Uterus (tissue), 3 donors: ENCODE measurements at regions not wholly inside any gene's neighbourhood (a gene's known extent, or its start where the extent isn't known, plus 50 kb on each side); places are given as distances from the start of the nearest gene placed in this dataset.

Source experiments
- DNase-seq, 2 donors: peaks; one replicate each; pipeline ENCODE4 v3.0.0-alpha.2; 2019 to 2020
- H3K27ac ChIP-seq, 2 donors: fragments of 200-600 bp; sonication (generic); 1 replicate in 1 of 2; 2 replicates in 1 of 2; pipeline ENCODE4 v1.5.1; 2016 to 2018
- H3K27me3 ChIP-seq, 2 donors: fragments of 200-600 bp; sonication (generic); one replicate each; pipeline ENCODE4 v1.5.1; 2018 to 2019; ENCODE audit warnings: control low read depth in 1 of 2
- H3K36me3 ChIP-seq, 2 donors: fragments of 200-600 bp; sonication (generic); one replicate each; pipeline ENCODE4 v1.5.1; 2019; ENCODE audit warnings: control low read depth in 1 of 2
- H3K4me1 ChIP-seq, 2 donors: fragments of 200-600 bp; sonication (generic); one replicate each; pipeline ENCODE4 v1.5.1; 2018 to 2019; ENCODE audit warnings: control low read depth in 1 of 2
- H3K4me3 ChIP-seq, 2 donors: fragments of 200-600 bp; sonication (generic); 1 replicate in 1 of 2; 2 replicates in 1 of 2; pipeline ENCODE4 v1.5.1; 2018 to 2019; ENCODE audit warnings: mild to moderate bottlenecking in 1 of 2
- H3K9me3 ChIP-seq, 2 donors: fragments of 200-600 bp; sonication (generic); one replicate each; pipeline ENCODE4 v1.5.1; 2019; ENCODE audit warnings: control low read depth in 1 of 2
- POLR2A ChIP-seq, 2 donors: fragments of 450-650 bp; IDR thresholded peaks; one replicate each; pipeline ENCODE4 v1.6.1; 2016; ENCODE audit warnings: antibody characterized with exemption in 2 of 2, mild to moderate bottlenecking in 1 of 2, moderate library complexity in 1 of 2
- intact Hi-C: fragments of 100-400 bp; cut with DNase I; formaldehyde crosslinking; loops from one replicate; pipeline ENCODE4 v1.15.1; 2023; ENCODE audit warnings: low total_unique reads
- TF ChIP-seq, protein P1 (sequence below), 4 experiments: fragments of 200-600 bp in 2 of 4; fragments of 450-650 bp in 2 of 4; sonication (generic) in 2 of 4; IDR thresholded peaks; one replicate each; pipeline ENCODE4 v1.5.1; 2016 to 2019; ENCODE audit warnings: antibody characterized with exemption in 4 of 4, mild to moderate bottlenecking in 2 of 4, moderate library complexity in 1 of 4
- donor health status: DM: yes; HTN: yes; CAD: no.

DNA sequence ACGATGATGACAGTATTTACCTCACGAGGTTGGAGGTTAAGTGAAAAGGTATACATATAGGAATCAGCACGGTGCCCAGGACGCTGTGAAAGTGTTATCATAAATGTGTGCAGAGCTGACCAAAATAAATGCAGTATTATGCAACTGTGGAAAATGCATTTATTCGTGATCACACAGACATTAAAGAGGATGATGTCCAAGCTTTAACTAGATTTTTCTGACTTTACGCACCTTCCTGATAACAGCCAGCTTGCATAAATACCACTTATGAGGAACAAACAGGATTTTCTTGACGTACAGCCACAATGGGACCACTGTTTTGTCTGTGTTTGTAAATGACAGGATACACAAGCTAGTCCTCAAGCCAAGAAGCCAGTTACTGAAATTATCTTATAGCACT lies 71.4 kb upstream of the ATP10B start:
- TF ChIP-seq POLR2A (IDR thresholded peaks at IDR 0.05): no peak
- TF ChIP-seq, protein P1, sequence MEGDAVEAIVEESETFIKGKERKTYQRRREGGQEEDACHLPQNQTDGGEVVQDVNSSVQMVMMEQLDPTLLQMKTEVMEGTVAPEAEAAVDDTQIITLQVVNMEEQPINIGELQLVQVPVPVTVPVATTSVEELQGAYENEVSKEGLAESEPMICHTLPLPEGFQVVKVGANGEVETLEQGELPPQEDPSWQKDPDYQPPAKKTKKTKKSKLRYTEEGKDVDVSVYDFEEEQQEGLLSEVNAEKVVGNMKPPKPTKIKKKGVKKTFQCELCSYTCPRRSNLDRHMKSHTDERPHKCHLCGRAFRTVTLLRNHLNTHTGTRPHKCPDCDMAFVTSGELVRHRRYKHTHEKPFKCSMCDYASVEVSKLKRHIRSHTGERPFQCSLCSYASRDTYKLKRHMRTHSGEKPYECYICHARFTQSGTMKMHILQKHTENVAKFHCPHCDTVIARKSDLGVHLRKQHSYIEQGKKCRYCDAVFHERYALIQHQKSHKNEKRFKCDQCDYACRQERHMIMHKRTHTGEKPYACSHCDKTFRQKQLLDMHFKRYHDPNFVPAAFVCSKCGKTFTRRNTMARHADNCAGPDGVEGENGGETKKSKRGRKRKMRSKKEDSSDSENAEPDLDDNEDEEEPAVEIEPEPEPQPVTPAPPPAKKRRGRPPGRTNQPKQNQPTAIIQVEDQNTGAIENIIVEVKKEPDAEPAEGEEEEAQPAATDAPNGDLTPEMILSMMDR (IDR thresholded peaks at IDR 0.05): no peak
- intact Hi-C loops: no loop called here
- no peaks in the 10 kb centered on the region for H3K9me3 ChIP-seq

DNA sequence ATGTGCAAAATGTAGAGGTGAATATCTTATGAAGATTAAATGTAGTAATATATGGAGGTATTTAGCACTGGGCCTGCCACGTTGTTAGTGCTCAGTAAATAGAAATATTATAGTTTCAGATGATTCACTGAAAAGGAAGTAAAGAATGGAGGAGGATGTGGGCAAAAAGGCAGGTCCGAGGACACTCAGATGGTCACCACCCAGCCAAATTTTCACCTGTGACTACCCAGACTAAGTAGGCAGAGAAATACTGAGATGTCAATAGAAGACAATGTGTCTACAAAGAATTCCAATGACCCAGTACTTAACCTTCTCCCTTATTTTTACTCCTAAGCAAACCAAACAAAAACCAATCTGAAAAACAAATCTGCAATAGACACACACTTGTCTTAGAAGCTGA lies 70.3 kb upstream of the ATP10B start:
- no peaks in the 10 kb centered on the region for H3K36me3 ChIP-seq
- H3K27me3 ChIP-seq: no peaks in the 10 kb centered on the region
- intact Hi-C loops: no loop called here
- no peaks in the 10 kb centered on the region for H3K9me3 ChIP-seq
- no peaks in the 10 kb centered on the region for H3K4me1 ChIP-seq
- H3K27ac ChIP-seq: no peak overlapping the region
- no peak overlapping the region for H3K4me3 ChIP-seq
- no peak for TF ChIP-seq POLR2A (IDR thresholded peaks at IDR 0.05)
- TF ChIP-seq, protein P1 (IDR thresholded peaks at IDR 0.05): no peak
- DNase-seq: no peak

More for the DNA sequence above, 71.4 kb upstream of the ATP10B start:
- Histone ChIP-seq H3K36me3 (no peaks in the 10 kb centered on the region), H3K27ac (no peak overlapping the region), H3K4me1 (no peaks in the 10 kb centered on the region), H3K27me3 (no peaks in the 10 kb centered on the region), H3K4me3 (no peak overlapping the region)
- DNase-seq: no peak

DNA sequence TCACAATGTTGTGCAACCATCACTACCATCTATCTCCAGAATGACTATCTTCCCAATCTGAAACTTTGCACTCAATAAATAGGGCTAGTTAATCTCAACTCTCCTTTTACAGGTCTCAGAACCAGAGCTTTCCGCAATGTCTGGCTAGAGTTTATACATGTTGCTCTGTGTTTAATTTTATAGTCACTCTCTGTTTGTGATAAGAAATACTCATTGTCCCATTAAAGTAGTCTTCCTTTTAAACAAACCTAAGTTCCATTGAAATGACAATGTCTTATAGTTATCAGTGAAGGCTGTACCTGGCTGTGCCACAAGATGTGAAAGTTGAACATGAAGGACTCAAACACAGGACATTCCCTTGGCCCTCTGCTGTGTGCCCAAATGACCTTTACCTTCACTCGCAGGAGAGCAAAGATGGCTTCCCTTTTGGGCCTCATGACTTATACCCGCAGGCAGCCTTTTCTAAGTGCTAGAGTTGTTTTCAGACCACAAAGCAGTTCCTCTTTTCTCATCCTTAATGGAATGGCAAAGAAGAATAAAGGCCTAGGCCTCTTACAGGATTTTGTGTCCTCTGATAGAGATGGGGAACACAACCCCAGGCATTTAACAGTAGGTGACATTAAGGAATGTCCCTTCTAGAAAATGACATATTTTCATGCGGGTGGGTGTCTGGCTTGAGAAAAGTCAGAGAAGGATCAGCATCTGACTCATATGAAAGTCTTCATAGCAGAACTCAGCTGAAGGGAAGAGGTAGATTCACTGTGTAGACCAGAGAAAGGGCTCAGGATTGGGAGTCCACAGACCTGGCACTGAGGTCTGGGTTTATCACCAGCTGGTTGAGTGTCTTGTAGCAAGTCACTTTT lies 69.6 kb upstream of the ATP10B start:
- Histone ChIP-seq H3K4me1 (no peaks in the 10 kb centered on the region), H3K9me3 (no peaks in the 10 kb centered on the region), H3K4me3 (no peak overlapping the region), H3K36me3 (no peaks in the 10 kb centered on the region), H3K27ac (no peak overlapping the region), H3K27me3 (no peaks in the 10 kb centered on the region)
- DNase-seq: no peak
- intact Hi-C loops: no loop called here
- no peak for TF ChIP-seq POLR2A (IDR thresholded peaks at IDR 0.05)
- TF ChIP-seq, protein P1 (IDR thresholded peaks at IDR 0.05): no peak

DNA sequence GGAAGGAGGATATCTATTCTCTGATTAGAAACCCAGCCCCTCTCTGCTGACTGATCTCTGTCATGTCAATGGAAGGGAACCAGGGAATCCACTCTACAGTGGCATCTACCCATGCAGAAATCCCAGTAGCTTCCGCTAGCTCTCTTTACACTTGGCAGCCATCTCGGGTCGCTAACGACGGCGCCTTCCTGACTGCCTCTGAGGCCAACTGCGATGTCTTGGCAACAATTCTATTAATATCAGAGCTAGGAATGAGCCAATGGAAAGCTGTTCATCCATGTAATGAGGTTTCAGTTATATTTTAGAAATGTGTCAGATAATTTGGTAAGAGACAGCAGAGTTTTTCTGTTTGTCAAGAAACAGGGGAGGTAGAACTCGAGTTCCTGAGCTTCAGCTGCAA lies 67.6 kb upstream of the ATP10B start:
- intact Hi-C loops: no loop called here
- DNase-seq: no peak
- Histone ChIP-seq H3K27me3 (no peaks in the 10 kb centered on the region), H3K36me3 (no peaks in the 10 kb centered on the region), H3K4me3 (no peak overlapping the region), H3K4me1 (no peaks in the 10 kb centered on the region), H3K9me3 (no peaks in the 10 kb centered on the region), H3K27ac (no peak overlapping the region)
- TF ChIP-seq, protein P1 (IDR thresholded peaks at IDR 0.05): no peak
- TF ChIP-seq POLR2A (IDR thresholded peaks at IDR 0.05): no peak

DNA sequence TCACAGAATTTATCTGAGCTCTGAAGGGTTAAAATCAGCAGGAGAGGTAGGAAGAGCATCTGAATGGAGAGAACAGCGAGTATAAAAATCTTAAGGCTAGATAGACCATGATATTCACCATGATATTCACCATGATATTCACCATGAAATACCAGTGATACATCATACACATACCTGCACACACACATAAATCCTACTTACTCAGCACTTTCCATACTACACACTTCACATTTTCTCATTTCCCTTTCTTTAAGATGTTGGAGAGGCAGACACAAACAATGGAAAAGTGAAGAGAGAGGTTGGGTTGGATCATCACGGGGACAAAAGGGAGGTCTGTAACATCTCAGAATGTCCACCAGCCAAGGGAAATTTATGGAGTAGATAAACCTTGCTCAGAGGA lies 66.4 kb upstream of the ATP10B start:
- Histone ChIP-seq H3K27ac (no peak overlapping the region), H3K4me3 (no peak overlapping the region), H3K36me3 (no peaks in the 10 kb centered on the region), H3K4me1 (no peaks in the 10 kb centered on the region), H3K9me3 (no peaks in the 10 kb centered on the region), H3K27me3 (no peaks in the 10 kb centered on the region)
- TF ChIP-seq, protein P1 (IDR thresholded peaks at IDR 0.05): no peak
- no peak for TF ChIP-seq POLR2A (IDR thresholded peaks at IDR 0.05)
- intact Hi-C loops: no loop called here
- DNase-seq: no peak
